ENCODE measurements at regions not wholly inside any gene's neighbourhood (a gene's known extent, or its start where the extent isn't known, plus 50 kb on each side); places are given as distances from the start of the nearest gene placed in this dataset.

GRCh38 chr13:103730407-103730806, 664.2 kb upstream of the SLC10A2 start (continued):
- no peak for TF ChIP-seq ZNF331 (CRISPR knock-in tag; IDR thresholded peaks at IDR 0.05; ENCODE audit: low read depth)
- TF ChIP-seq, protein P1, sequence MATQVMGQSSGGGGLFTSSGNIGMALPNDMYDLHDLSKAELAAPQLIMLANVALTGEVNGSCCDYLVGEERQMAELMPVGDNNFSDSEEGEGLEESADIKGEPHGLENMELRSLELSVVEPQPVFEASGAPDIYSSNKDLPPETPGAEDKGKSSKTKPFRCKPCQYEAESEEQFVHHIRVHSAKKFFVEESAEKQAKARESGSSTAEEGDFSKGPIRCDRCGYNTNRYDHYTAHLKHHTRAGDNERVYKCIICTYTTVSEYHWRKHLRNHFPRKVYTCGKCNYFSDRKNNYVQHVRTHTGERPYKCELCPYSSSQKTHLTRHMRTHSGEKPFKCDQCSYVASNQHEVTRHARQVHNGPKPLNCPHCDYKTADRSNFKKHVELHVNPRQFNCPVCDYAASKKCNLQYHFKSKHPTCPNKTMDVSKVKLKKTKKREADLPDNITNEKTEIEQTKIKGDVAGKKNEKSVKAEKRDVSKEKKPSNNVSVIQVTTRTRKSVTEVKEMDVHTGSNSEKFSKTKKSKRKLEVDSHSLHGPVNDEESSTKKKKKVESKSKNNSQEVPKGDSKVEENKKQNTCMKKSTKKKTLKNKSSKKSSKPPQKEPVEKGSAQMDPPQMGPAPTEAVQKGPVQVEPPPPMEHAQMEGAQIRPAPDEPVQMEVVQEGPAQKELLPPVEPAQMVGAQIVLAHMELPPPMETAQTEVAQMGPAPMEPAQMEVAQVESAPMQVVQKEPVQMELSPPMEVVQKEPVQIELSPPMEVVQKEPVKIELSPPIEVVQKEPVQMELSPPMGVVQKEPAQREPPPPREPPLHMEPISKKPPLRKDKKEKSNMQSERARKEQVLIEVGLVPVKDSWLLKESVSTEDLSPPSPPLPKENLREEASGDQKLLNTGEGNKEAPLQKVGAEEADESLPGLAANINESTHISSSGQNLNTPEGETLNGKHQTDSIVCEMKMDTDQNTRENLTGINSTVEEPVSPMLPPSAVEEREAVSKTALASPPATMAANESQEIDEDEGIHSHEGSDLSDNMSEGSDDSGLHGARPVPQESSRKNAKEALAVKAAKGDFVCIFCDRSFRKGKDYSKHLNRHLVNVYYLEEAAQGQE (IDR thresholded peaks at IDR 0.05; ENCODE audit: unreplicated experiment): no peak
- no peak for TF ChIP-seq JUNB (IDR thresholded peaks at IDR 0.05; ENCODE audit: unreplicated experiment)

GRCh38 chr13:103726808-103727207, 660.6 kb upstream of the SLC10A2 start:
- H3K9me2 ChIP-seq (ENCODE audit: insufficient read depth): no peaks in the 10 kb centered on the region
- H3K36me3 ChIP-seq (ENCODE audit: insufficient read depth): no peaks in the 10 kb centered on the region
- H2AFZ ChIP-seq: no peak overlapping the region
- TF ChIP-seq POLR2AphosphoS5 (IDR thresholded peaks at IDR 0.05; ENCODE audit: low read depth): no peak
- TF ChIP-seq, protein P1 (IDR thresholded peaks at IDR 0.05; ENCODE audit: unreplicated experiment): no peak
- TF ChIP-seq NANOG (IDR thresholded peaks at IDR 0.05; ENCODE audit: borderline replicate concordance): no peak
- TF ChIP-seq CREB1 (CRISPR knock-in tag; IDR thresholded peaks at IDR 0.05; ENCODE audit: low read depth): no peak
- TF ChIP-seq, protein P2, sequence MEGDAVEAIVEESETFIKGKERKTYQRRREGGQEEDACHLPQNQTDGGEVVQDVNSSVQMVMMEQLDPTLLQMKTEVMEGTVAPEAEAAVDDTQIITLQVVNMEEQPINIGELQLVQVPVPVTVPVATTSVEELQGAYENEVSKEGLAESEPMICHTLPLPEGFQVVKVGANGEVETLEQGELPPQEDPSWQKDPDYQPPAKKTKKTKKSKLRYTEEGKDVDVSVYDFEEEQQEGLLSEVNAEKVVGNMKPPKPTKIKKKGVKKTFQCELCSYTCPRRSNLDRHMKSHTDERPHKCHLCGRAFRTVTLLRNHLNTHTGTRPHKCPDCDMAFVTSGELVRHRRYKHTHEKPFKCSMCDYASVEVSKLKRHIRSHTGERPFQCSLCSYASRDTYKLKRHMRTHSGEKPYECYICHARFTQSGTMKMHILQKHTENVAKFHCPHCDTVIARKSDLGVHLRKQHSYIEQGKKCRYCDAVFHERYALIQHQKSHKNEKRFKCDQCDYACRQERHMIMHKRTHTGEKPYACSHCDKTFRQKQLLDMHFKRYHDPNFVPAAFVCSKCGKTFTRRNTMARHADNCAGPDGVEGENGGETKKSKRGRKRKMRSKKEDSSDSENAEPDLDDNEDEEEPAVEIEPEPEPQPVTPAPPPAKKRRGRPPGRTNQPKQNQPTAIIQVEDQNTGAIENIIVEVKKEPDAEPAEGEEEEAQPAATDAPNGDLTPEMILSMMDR (conservative IDR thresholded peaks at IDR 0.05; ENCODE audit: low read depth in 2 of 2): no peak
- no peak for TF ChIP-seq JUNB (IDR thresholded peaks at IDR 0.05; ENCODE audit: unreplicated experiment)
- TF ChIP-seq EZH2 (IDR thresholded peaks at IDR 0.05; ENCODE audit: low read depth, unreplicated experiment): no peak
- no peak for TF ChIP-seq ZNF462 (CRISPR knock-in tag; IDR thresholded peaks at IDR 0.05)
- H3K4me1 ChIP-seq (ENCODE audit: insufficient read depth): no peaks in the 10 kb centered on the region
- no peaks in the 10 kb centered on the region for H3K36me3 Mint-ChIP-seq (ENCODE audit: low read depth)
- ATAC-seq: no peak
- H3K4me1 Mint-ChIP-seq: no peaks in the 10 kb centered on the region
- H3K79me2 ChIP-seq (replicated peaks; ENCODE audit: insufficient read depth): no peaks in the 10 kb centered on the region
- no peak overlapping the region for H3K27ac ChIP-seq (ENCODE audit: low read depth)
- no peaks in the 10 kb centered on the region for H3K9me3 Mint-ChIP-seq
- no peak overlapping the region for H3K27ac Mint-ChIP-seq
- no peak overlapping the region for H3K4me2 ChIP-seq
- no peaks in the 10 kb centered on the region for H3K27me3 Mint-ChIP-seq (ENCODE audit: insufficient read depth, low read depth, poor library complexity)
- DNase-seq (ENCODE audit: low spot score): no peak
- H3K27me3 ChIP-seq (ENCODE audit: insufficient read depth): no peaks in the 10 kb centered on the region
- H3K4me3 Mint-ChIP-seq: no peak overlapping the region
- no peak overlapping the region for H3K4me3 ChIP-seq
- no peaks in the 10 kb centered on the region for H3F3A ChIP-seq (replicated peaks; ENCODE audit: low read depth)
- H4K20me1 ChIP-seq (replicated peaks; ENCODE audit: insufficient read depth): no peaks in the 10 kb centered on the region

All from GM23338 (cell line).